ENCODE measurements at regions not wholly inside any gene's neighbourhood (a gene's known extent, or its start where the extent isn't known, plus 50 kb on each side); places are given as distances from the start of the nearest gene placed in this dataset.

DNA sequence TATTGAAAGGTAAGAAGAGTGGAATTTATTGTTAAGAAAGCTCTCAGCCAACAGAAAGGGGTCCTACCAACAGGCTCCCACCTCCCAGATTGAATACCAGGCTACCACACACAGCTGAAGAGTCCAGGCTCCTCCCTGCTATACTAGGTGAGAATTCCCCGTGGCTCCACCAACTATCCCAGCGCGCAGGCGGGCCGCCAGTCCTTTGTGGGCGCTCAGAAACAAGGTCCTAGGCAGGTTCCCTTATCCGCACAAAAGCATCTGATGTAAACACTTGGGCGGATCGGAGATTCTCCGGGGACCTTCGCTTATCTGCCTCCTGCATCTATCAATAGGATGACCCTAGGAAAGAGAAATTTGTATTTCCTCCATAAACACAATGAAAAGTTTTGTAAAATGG lies 423.9 kb upstream of the ADGRL4 start:
- Histone ChIP-seq H3K4me1 (no peaks in the 10 kb centered on the region), H3K27ac (no peak overlapping the region), H3K27me3 (no peaks in the 10 kb centered on the region), H3K9me3 (no peaks in the 10 kb centered on the region), H3K36me3 (no peaks in the 10 kb centered on the region), H3K4me3 (no peak overlapping the region)
- intact Hi-C loops (cut with DNase I): no loop called here
- WGBS, 2 donors: 62 to 84% methylated on average over 6 to 7 of the region's 11 CpGs
- DNase-seq: no peak
- TF ChIP-seq POLR2A (IDR thresholded peaks at IDR 0.05): no peak
- TF ChIP-seq, protein P1, sequence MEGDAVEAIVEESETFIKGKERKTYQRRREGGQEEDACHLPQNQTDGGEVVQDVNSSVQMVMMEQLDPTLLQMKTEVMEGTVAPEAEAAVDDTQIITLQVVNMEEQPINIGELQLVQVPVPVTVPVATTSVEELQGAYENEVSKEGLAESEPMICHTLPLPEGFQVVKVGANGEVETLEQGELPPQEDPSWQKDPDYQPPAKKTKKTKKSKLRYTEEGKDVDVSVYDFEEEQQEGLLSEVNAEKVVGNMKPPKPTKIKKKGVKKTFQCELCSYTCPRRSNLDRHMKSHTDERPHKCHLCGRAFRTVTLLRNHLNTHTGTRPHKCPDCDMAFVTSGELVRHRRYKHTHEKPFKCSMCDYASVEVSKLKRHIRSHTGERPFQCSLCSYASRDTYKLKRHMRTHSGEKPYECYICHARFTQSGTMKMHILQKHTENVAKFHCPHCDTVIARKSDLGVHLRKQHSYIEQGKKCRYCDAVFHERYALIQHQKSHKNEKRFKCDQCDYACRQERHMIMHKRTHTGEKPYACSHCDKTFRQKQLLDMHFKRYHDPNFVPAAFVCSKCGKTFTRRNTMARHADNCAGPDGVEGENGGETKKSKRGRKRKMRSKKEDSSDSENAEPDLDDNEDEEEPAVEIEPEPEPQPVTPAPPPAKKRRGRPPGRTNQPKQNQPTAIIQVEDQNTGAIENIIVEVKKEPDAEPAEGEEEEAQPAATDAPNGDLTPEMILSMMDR (IDR thresholded peaks at IDR 0.05): no peak

DNA sequence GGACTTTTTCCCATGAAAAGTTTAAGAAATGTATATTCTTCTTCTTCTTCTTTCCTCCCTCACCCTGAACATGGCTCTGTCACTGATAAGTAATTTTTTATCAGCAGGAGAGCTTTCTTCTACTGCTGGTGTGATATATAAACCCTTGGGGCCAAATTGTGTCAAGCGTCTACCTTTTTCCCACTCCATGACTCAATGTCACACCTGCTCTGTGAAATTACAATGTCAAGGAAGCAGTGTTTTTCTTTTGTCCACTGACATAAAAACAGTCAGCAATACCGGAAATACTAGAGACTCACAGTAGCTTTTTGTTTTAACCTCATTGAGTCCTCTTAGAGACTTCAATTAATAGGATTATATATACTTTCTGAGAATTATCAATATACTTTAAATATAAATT lies 416.2 kb upstream of the ADGRL4 start:
- intact Hi-C loops (cut with DNase I): no loop called here
- Histone ChIP-seq H3K36me3 (no peaks in the 10 kb centered on the region), H3K9me3 (no peaks in the 10 kb centered on the region), H3K27ac (no peak overlapping the region), H3K4me3 (no peak overlapping the region), H3K4me1 (no peaks in the 10 kb centered on the region), H3K27me3 (no peaks in the 10 kb centered on the region)
- WGBS, 2 donors: 53 to 77% methylated on average over 2 of the region's 2 CpGs
- no peak for DNase-seq
- TF ChIP-seq, protein P1 (IDR thresholded peaks at IDR 0.05): no peak
- TF ChIP-seq POLR2A (IDR thresholded peaks at IDR 0.05): no peak

DNA sequence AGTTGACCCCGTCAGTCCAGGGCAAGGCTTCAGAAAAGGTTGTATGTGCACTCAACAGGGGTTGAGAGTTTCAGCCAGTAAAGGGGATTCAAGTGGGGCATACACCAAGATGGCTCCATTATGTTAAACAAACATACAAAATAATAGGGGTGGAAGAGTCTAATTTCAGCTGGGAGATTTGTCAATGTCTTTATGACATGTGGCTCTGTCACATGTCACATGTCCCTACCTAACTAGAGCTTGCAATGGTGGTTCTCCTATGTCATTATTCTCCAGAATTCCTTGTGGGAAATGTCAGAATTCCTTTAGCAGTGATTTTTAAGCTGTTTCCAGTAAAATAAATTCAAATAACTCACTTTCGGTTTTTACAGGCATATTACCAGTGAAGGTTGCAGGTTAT lies 392.0 kb upstream of the ADGRL4 start:
- H3K4me3 ChIP-seq: no peak overlapping the region
- TF ChIP-seq POLR2A (IDR thresholded peaks at IDR 0.05): no peak
- TF ChIP-seq, protein P1 (IDR thresholded peaks at IDR 0.05): no peak
- 66 to 77% methylated on average over 2 of the region's 2 CpGs for WGBS, 2 donors
- H3K27ac ChIP-seq: no peak overlapping the region
- intact Hi-C loops (cut with DNase I): no loop called here
- H3K27me3 ChIP-seq: no peaks in the 10 kb centered on the region
- no peaks in the 10 kb centered on the region for H3K36me3 ChIP-seq
- no peaks in the 10 kb centered on the region for H3K4me1 ChIP-seq
- no peaks in the 10 kb centered on the region for H3K9me3 ChIP-seq
- DNase-seq: no peak

DNA sequence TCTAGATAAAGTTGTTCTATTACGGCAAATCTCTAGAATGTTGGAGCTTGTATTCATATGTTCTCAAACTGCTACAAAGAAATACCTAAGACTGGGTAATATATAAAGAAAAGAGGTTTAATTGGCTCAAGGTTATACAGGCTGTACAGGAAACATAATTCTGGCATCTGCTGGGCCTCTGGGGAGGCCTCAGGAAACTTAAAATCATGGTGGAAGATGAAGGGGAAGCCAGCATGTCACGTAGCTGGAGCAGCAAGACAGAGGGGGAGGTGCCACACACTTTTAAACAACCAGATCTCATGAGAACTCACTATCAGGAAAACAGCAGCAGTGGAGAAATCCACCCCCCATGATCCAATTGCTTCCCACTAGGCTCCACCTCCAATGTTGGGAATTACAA lies 390.4 kb upstream of the ADGRL4 start:
- no peak for TF ChIP-seq POLR2A (IDR thresholded peaks at IDR 0.05)
- TF ChIP-seq, protein P1 (IDR thresholded peaks at IDR 0.05): no peak
- intact Hi-C loops (cut with DNase I): no loop called here
- WGBS, 2 donors: 61% methylated on average over 2 of the region's 2 CpGs
- Histone ChIP-seq H3K9me3 (no peaks in the 10 kb centered on the region), H3K27ac (no peak overlapping the region), H3K27me3 (no peaks in the 10 kb centered on the region), H3K4me1 (no peaks in the 10 kb centered on the region), H3K4me3 (no peak overlapping the region), H3K36me3 (no peaks in the 10 kb centered on the region)
- DNase-seq: no peak

DNA sequence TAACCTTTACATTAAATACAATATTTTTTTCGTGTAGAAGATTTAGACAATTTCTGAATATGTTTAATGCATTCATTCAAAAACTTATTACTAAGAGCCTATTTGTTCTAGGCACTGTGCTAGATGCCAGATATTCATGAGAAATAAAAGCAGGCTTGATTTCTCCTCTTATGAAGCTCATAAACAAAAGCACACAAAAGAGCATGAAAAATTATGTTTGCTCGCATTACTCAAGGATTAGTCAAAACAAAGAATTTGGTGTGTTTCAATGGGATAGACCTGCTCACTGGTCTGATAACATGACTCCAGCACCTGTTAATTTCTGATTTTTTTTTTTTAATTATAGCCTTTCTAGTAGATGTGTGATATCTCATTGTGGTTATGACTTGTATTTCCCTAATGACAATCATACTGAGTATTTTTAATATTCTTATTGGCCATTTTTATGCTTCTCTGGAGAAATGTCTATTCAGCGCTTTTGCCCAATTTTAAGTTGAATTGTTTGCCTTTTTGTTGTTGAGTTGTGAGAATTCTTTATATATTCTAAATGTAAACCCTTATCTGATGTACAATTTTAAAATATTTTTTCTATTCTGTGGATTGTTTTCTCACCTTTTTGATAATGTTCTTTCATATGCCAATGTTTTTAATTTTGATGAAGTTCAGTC lies 382.3 kb upstream of the ADGRL4 start:
- no peak overlapping the region for H3K27ac ChIP-seq
- whole genome bisulfite sequencing, 2 donors: 73 to 82% methylated on average over 3 of the region's 3 CpGs
- no peaks in the 10 kb centered on the region for H3K36me3 ChIP-seq
- no peaks in the 10 kb centered on the region for H3K27me3 ChIP-seq
- H3K4me1 ChIP-seq: no peaks in the 10 kb centered on the region
- no peak for DNase-seq
- intact Hi-C loops (cut with DNase I): no loop called here
- H3K9me3 ChIP-seq: no peaks in the 10 kb centered on the region
- TF ChIP-seq POLR2A (IDR thresholded peaks at IDR 0.05): no peak
- TF ChIP-seq, protein P1 (IDR thresholded peaks at IDR 0.05): no peak
- no peak overlapping the region for H3K4me3 ChIP-seq
